Astrocyte of the spinal cord (primary cell): ENCODE measurements at regions not wholly inside any gene's neighbourhood (a gene's known extent, or its start where the extent isn't known, plus 50 kb on each side); places are given as distances from the start of the nearest gene placed in this dataset.

Source experiments
- DNase-seq: peaks from one replicate; pipeline ENCODE4 v3.0.0; 2011; ENCODE audit warnings: low read depth, low spot score
- H3K4me3 ChIP-seq: 2 replicates; pipeline ENCODE4 v1.5.1; 2011; ENCODE audit warnings: low read depth, mild to moderate bottlenecking, low read length, moderate library complexity
- CTCF ChIP-seq: IDR thresholded peaks from 2 replicates; pipeline ENCODE4 v1.5.1; 2012; ENCODE audit warnings: low read depth, mild to moderate bottlenecking, low read length, inconsistent platforms
- in situ Hi-C: cut with HindIII; loops from 2 replicates; pipeline ENCODE4 v1.10.0; 2017; ENCODE audit warnings: low sequenced_read_pairs

DNA sequence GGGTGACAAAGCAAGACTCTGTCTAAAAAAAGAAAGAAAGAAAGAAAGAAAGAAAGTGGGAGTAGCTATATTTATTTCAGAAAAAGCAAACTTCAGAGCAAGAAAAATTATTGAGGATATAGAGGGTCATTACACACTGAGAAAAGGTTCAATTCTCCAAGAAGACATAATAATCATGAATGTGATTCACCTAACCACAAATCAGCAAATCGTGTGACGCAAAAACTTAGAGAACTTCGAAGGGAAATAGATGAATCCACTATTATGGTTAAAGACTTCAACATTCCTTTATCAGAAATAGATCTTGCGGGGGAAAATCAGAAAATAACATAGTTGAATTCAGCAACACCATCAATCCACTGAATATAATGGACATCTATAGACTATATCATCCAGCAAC lies 219.3 kb upstream of the LDB2 start:
- no peak for TF ChIP-seq CTCF
- in situ Hi-C loops, result no loop called here
- DNase-seq, result peak; percentile 69
- H3K4me3 ChIP-seq, result no peak overlapping the region

DNA sequence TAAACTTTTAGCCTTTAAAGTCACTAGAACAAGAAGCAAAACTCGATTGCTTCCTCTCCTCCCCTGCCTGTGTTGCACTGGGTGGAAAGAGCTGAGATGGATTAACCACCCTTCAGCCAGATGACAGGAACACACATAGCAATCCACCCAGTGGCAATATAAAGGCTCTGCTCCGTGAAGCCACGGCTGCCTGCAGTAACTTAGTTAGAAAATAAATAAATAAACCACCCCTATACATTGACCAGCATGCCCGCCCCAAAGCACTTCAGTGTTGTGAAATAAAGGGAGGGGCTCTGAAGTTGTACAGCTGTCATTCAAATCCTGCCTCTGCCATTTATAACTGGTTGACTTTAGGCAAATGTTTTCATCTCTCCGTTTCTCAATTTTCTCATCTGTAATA lies 217.1 kb upstream of the LDB2 start:
- DNase-seq, result no peak
- H3K4me3 ChIP-seq, result no peak overlapping the region
- in situ Hi-C loops, result no loop called here
- no peak for TF ChIP-seq CTCF

- no peak for DNase-seq
- no peak overlapping the region for H3K4me3 ChIP-seq
- in situ Hi-C loops, result no loop called here
- TF ChIP-seq CTCF, result peak; percentile 51
Observed at GRCh38 chr4:17112292-17112659, 213.8 kb upstream of the LDB2 start.

GRCh38 chr4:17109126-17109525 lies 210.7 kb upstream of the LDB2 start:
- DNase-seq, result no peak
- TF ChIP-seq CTCF, result no peak
- no peak overlapping the region for H3K4me3 ChIP-seq
- in situ Hi-C loops, result no loop called here

GRCh38 chr4:17103231-17103630 lies 204.8 kb upstream of the LDB2 start:
- H3K4me3 ChIP-seq, result no peak overlapping the region
- in situ Hi-C loops, result no loop called here
- no peak for TF ChIP-seq CTCF
- peak; percentile 88 for DNase-seq

DNA sequence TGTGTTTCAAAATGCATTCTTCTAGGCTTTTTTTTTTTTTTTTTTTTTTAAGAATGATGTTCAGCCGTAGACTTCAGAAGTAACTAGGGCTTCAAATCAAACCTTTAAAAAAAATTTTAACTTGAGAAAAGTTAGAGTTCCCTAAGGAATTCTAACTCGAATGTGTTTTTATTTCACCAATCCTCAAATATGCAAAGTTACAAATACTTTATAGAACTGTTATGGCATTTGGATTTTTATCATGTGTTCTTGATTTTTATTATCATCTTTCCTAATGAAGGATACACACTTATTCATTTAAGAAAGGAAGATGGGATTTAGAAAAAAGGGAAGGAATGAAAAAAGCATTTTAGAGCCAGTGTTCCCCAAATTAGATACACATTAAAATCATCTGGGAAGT lies 200.6 kb upstream of the LDB2 start:
- TF ChIP-seq CTCF, result no peak
- DNase-seq, result no peak
- in situ Hi-C loops, result no loop called here
- H3K4me3 ChIP-seq, result no peak overlapping the region

DNA sequence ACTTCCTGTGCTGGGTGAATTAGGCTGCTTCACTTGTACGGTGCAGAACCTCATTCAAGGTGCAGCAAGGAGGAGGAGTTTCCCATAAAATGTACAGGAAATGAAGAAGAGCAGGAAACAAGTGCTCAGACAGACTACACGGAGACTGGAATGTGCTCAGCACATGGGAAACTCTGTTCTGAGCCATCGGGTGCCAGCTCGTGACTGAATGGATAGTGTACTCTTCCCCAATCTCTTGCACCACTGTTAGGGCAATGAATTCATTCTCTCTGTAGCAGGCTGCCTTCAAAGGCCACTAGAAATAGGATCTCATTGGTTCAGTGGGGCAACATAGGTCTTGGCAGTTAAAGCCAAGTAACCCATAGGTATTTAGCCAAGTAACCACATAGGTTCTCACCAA lies 200.0 kb upstream of the LDB2 start:
- TF ChIP-seq CTCF, result no peak
- H3K4me3 ChIP-seq, result no peak overlapping the region
- in situ Hi-C loops, result no loop called here
- DNase-seq, result no peak
